Gastroesophageal sphincter (tissue), 4 donors: ENCODE measurements at regions not wholly inside any gene's neighbourhood (a gene's known extent, or its start where the extent isn't known, plus 50 kb on each side); places are given as distances from the start of the nearest gene placed in this dataset.

ENCODE experiments used
- ATAC-seq: fragments of 150-250 bp; one replicate; pipeline ENCODE4 v1.9.1; 2016; ENCODE audit warnings: mild to moderate bottlenecking, moderate library complexity
- H3K27ac ChIP-seq, 4 donors: fragments of 200-600 bp; sonication (generic) in 3 of 4; 1 replicate in 3 of 4; 2 replicates in 1 of 4; pipeline ENCODE4 v1.5.1; 2016 to 2019
- H3K27me3 ChIP-seq: fragments of 200-600 bp; sonication (generic); one replicate; pipeline ENCODE4 v1.5.1; 2019
- H3K36me3 ChIP-seq, 2 donors: fragments of 200-600 bp; sonication (generic); one replicate each; pipeline ENCODE4 v1.5.1; 2019; ENCODE audit warnings: control low read depth in 1 of 2
- H3K4me1 ChIP-seq, 3 donors: fragments of 200-600 bp; sonication (generic); 1 replicate in 2 of 3; 2 replicates in 1 of 3; pipeline ENCODE4 v1.5.1; 2016 to 2019; ENCODE audit warnings: control low read depth in 2 of 3
- H3K4me3 ChIP-seq, 2 donors: fragments of 200-600 bp; sonication (generic); one replicate each; pipeline ENCODE4 v1.5.1; 2019; ENCODE audit warnings: mild to moderate bottlenecking in 1 of 2, moderate library complexity in 1 of 2
- H3K9me3 ChIP-seq, 3 donors: fragments of 200-600 bp; sonication (generic); one replicate each; pipeline ENCODE4 v1.5.1; 2017 to 2019; ENCODE audit warnings: control low read depth in 2 of 3
- CTCF ChIP-seq, 4 experiments: fragments of 200-600 bp in 2 of 4; fragments of 450-650 bp in 2 of 4; sonication (generic) in 1 of 4; IDR thresholded peaks; one replicate each; pipeline ENCODE4 v1.5.1; 2017 to 2019; ENCODE audit warnings: antibody characterized with exemption in 4 of 4, mild to moderate bottlenecking in 2 of 4, moderate library complexity in 2 of 4
- EP300 ChIP-seq: sonication (generic); formaldehyde crosslinking; IDR thresholded peaks from one replicate; pipeline ENCODE4 v1.6.1; 2017; ENCODE audit warnings: antibody characterized with exemption, mild to moderate bottlenecking
- POLR2A ChIP-seq, 2 donors: fragments of 450-650 bp; IDR thresholded peaks; one replicate each; pipeline ENCODE4 v1.6.1; 2017; ENCODE audit warnings: antibody characterized with exemption in 2 of 2, mild to moderate bottlenecking in 2 of 2, moderate library complexity in 1 of 2
- POLR2AphosphoS5 ChIP-seq: sonication (generic); formaldehyde crosslinking; IDR thresholded peaks from one replicate; pipeline ENCODE4 v1.6.1; 2017; ENCODE audit warnings: antibody characterized with exemption
- WGBS, 2 donors: methylation state at CpG; one replicate each; pipeline ENCODE4 v1.1.5; 2018; ENCODE audit warnings: low coverage in 1 of 2; 5-methylcytosine and 5-hydroxymethylcytosine counted together

GRCh38 chr6:8237668-8238067, 135.3 kb upstream of the EEF1E1 start:
- Histone ChIP-seq H3K27ac (no peak overlapping the region), H3K36me3 (no peaks in the 10 kb centered on the region), H3K27me3 (peaks cover 30% of the 10 kb centered on the region), H3K9me3 (no peaks in the 10 kb centered on the region), H3K4me1 (no peaks in the 10 kb centered on the region), H3K4me3 (no peak overlapping the region)
- no peak for TF ChIP-seq CTCF (IDR thresholded peaks at IDR 0.05)
- TF ChIP-seq POLR2AphosphoS5, result no peak
- no peak for TF ChIP-seq EP300
- TF ChIP-seq POLR2A (IDR thresholded peaks at IDR 0.05), result no peak
- 39 to 65% methylated on average over 2 to 3 of the region's 3 CpGs for WGBS, 2 donors
- ATAC-seq, result no peak

DNA sequence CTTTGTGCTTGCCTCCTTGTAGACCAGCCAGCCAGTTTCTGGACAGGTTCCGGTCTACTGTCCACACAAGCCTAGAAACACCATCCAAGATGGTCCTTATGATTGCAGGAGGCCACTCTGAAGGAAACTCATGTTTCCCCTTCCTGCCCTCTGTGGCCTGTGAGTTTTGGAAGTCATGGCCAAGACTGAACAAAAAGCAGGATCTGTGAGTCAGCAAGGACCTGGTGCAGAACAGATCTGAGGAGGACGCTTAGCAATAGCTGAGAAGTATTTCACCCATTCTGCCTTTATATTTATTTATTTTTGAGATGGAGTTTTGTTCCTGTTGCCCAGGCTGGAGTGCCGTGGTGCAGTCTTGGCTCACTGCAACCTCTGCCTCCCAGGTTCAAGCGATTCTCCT, 134.6 kb upstream of the EEF1E1 start:
- Histone ChIP-seq H3K36me3 (no peaks in the 10 kb centered on the region), H3K4me3 (no peak overlapping the region), H3K9me3 (no peaks in the 10 kb centered on the region), H3K4me1 (no peaks in the 10 kb centered on the region), H3K27ac (no peak overlapping the region), H3K27me3 (peaks cover 28% of the 10 kb centered on the region)
- no peak for TF ChIP-seq POLR2AphosphoS5
- TF ChIP-seq EP300, result no peak
- no peak for TF ChIP-seq POLR2A (IDR thresholded peaks at IDR 0.05)
- TF ChIP-seq CTCF (IDR thresholded peaks at IDR 0.05), result no peak
- 67 to 68% methylated on average over 2 to 4 of the region's 4 CpGs for WGBS, 2 donors
- no peak for ATAC-seq

GRCh38 chr6:8234321-8234720, 132.0 kb upstream of the EEF1E1 start:
- 82 to 90% methylated on average over 3 to 7 of the region's 7 CpGs for WGBS, 2 donors
- H3K27ac ChIP-seq, result no peak overlapping the region
- H3K4me3 ChIP-seq, result no peak overlapping the region
- no peaks in the 10 kb centered on the region for H3K36me3 ChIP-seq
- H3K4me1 ChIP-seq, result no peaks in the 10 kb centered on the region
- TF ChIP-seq POLR2AphosphoS5, result no peak
- no peak for TF ChIP-seq POLR2A (IDR thresholded peaks at IDR 0.05)
- no peak for TF ChIP-seq CTCF (IDR thresholded peaks at IDR 0.05)
- no peak for TF ChIP-seq EP300
- no peaks in the 10 kb centered on the region for H3K9me3 ChIP-seq
- H3K27me3 ChIP-seq, result peaks cover 33% of the 10 kb centered on the region
- no peak for ATAC-seq

- H3K9me3 ChIP-seq, result no peaks in the 10 kb centered on the region
- H3K27ac ChIP-seq, result no peak overlapping the region
- TF ChIP-seq CTCF (IDR thresholded peaks at IDR 0.05), result no peak
- no peak for TF ChIP-seq POLR2A (IDR thresholded peaks at IDR 0.05)
- TF ChIP-seq POLR2AphosphoS5, result no peak
- no peak for TF ChIP-seq EP300
- H3K27me3 ChIP-seq, result peaks cover 35% of the 10 kb centered on the region
- H3K4me1 ChIP-seq, result no peaks in the 10 kb centered on the region
- no peaks in the 10 kb centered on the region for H3K36me3 ChIP-seq
- ATAC-seq, result no peak
- 93% methylated on average over 5 of the region's 5 CpGs; no CpG with 5 or more reads in 1 of the 2 donors for WGBS, 2 donors
- no peak overlapping the region for H3K4me3 ChIP-seq
These were observed 129.6 kb upstream of the EEF1E1 start for GRCh38 chr6:8231956-8232355.

DNA sequence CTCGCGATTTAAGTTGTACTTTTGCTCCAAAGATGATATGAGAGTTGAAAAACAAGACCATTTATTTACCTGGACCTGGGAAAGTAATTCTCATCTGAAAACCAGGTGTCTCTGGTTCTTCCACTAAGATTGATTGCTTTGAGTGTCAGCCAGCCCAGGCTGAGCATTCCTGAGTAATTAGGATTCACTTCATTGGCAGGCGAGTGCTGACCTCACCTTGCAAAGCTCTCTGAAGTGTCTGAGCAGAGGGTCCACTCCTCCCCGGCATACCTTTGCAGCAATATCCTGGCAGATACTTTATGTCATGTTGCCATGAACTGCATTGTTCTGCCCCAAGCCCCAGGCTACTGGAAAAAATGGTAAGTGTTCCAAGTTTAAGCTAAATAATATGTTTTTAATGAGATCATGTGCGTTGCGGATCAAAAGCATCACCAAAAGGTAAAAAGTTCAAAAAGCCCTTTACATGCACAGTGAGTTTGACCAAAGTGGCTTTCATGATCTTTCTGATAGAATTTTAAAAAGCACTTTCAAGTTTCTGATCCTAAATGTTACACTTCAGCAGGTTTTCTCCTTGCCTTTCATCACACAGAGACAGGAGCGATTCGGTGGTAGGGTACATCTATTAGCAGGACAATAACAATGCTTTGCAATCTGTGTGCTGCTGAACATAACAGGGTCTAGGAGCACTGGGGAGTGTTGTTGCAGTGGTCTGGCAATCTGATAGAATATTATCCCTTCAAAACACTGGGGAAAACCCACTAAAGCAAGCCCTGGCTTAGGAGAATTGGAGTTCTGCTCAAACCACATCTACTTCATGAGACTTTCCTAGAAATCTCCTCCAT, 127.8 kb upstream of the EEF1E1 start:
- Histone ChIP-seq H3K27ac (no peak overlapping the region), H3K4me3 (no peak overlapping the region), H3K27me3 (peaks cover 25% of the 10 kb centered on the region), H3K4me1 (no peaks in the 10 kb centered on the region), H3K36me3 (no peaks in the 10 kb centered on the region), H3K9me3 (no peaks in the 10 kb centered on the region)
- 35 to 42% methylated on average over 6 to 7 of the region's 8 CpGs for WGBS, 2 donors
- ATAC-seq, result no peak
- no peak for TF ChIP-seq POLR2AphosphoS5
- TF ChIP-seq POLR2A (IDR thresholded peaks at IDR 0.05), result no peak
- TF ChIP-seq CTCF (IDR thresholded peaks at IDR 0.05), result no peak
- TF ChIP-seq EP300, result no peak
